Bronchial epithelial cell (primary cell): ENCODE measurements at regions not wholly inside any gene's neighbourhood (a gene's known extent, or its start where the extent isn't known, plus 50 kb on each side); places are given as distances from the start of the nearest gene placed in this dataset.

Experiments
- DNase-seq: peaks from one replicate; pipeline ENCODE4 v3.0.0-alpha.2; 2010; ENCODE audit warnings: low read depth
- FAIRE-seq: peaks from 2 replicates; lab custom pipeline; 2011; peaks lifted over from hg19 to GRCh38; lab: Jason Lieb, UNC
- H3K27me3 ChIP-seq: 2 replicates; pipeline ENCODE4 v1.5.1; 2011; ENCODE audit warnings: low read length; ENCODE audit not compliant: control insufficient read depth, insufficient read depth
- H3K36me3 ChIP-seq: 2 replicates; pipeline ENCODE4 v1.5.1; 2011; ENCODE audit warnings: low read length; ENCODE audit not compliant: control insufficient read depth, insufficient read depth
- H3K4me3 ChIP-seq: 2 replicates; pipeline ENCODE4 v1.5.1; 2011; ENCODE audit warnings: mild to moderate bottlenecking, low read depth, low read length, control low read depth
- CTCF ChIP-seq: IDR thresholded peaks from 2 replicates; pipeline ENCODE4 v1.5.1; 2011; ENCODE audit warnings: mild to moderate bottlenecking, moderate library complexity, low read length, control low read depth, inconsistent platforms; ENCODE audit not compliant: insufficient read depth, severe bottlenecking

GRCh38 chr17:63378411-63379375 is 67.4 kb downstream of the CYB561 start:
- FAIRE-seq = peak; percentile 7
- no peak for DNase-seq
- no peak for TF ChIP-seq CTCF
- H3K27me3 ChIP-seq = no peaks in the 10 kb centered on the region
- H3K36me3 ChIP-seq = peaks cover 12% of the 10 kb centered on the region
- H3K4me3 ChIP-seq = no peak overlapping the region

GRCh38 chr17:63379636-63380035 is 66.5 kb downstream of the CYB561 start:
- DNase-seq = no peak

GRCh38 chr17:63381101-63381729 is 64.9 kb downstream of the CYB561 start:
- no peak for TF ChIP-seq CTCF
- no peak for DNase-seq
- Histone ChIP-seq H3K36me3 (peaks cover 12% of the 10 kb centered on the region), H3K27me3 (no peaks in the 10 kb centered on the region), H3K4me3 (no peak overlapping the region)
- no peak for FAIRE-seq

More at GRCh38 chr17:63379636-63380035, 66.5 kb downstream of the CYB561 start:
- Histone ChIP-seq H3K27me3 (no peaks in the 10 kb centered on the region), H3K36me3 (peaks cover 10% of the 10 kb centered on the region), H3K4me3 (no peak overlapping the region)
- FAIRE-seq = no peak
- no peak for TF ChIP-seq CTCF

DNA sequence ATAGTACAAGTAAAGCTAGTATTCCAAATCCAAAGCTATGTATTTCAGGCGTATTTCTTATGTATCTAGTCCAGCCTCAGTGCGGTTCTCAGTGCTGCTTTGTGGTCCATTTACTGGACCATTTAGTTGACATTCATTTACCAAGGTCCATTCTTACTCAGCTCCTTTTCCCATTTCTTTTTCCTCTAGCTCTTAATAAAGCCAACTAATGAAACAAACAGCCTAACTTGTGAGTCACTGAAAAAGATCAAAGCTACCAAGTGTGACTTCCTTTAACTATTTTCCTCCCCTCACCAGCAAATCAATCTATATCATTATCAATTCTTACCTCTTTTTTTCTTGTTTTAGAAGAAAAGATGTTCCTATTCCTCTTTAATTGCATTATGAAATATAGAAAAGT is 64.0 kb downstream of the CYB561 start:
- H3K36me3 ChIP-seq = peaks cover 12% of the 10 kb centered on the region
- no peak for TF ChIP-seq CTCF
- no peaks in the 10 kb centered on the region for H3K27me3 ChIP-seq
- DNase-seq = peak; percentile 13
- no peak overlapping the region for H3K4me3 ChIP-seq
- no peak for FAIRE-seq
